ENCODE measurements at regions not wholly inside any gene's neighbourhood (a gene's known extent, or its start where the extent isn't known, plus 50 kb on each side); places are given as distances from the start of the nearest gene placed in this dataset.

GRCh38 chr3:28019740-28020139, 221.7 kb upstream of the CMC1 start:
- TF ChIP-seq CTCF (IDR thresholded peaks at IDR 0.05), result no peak
- TF ChIP-seq POLR2A (IDR thresholded peaks at IDR 0.05), result no peak

Data from adrenal gland (tissue), 5 donors.